GM12864 (cell line): ENCODE measurements at regions not wholly inside any gene's neighbourhood (a gene's known extent, or its start where the extent isn't known, plus 50 kb on each side); places are given as distances from the start of the nearest gene placed in this dataset.
"Not testable (repeated sequence)": the region's sequence is repeated elsewhere in the genome, so short reads cannot be mapped to it uniquely, and the experiment has no call there.

ENCODE experiments used
- DNase-seq: peaks from one replicate; pipeline ENCODE4 v3.0.0-alpha.2; 2011; ENCODE audit warnings: low read depth
- H3K4me3 ChIP-seq: 2 replicates; pipeline ENCODE4 v1.5.1; 2011; ENCODE audit warnings: mild to moderate bottlenecking, low read depth, low read length, control low read depth
- TF ChIP-seq, protein P1 (sequence below): IDR thresholded peaks from 2 replicates; pipeline ENCODE4 v1.5.1; 2011; ENCODE audit warnings: low read depth, mild to moderate bottlenecking, moderate library complexity, low read length, control low read depth, inconsistent platforms; ENCODE audit errors: missing control alignments

DNA sequence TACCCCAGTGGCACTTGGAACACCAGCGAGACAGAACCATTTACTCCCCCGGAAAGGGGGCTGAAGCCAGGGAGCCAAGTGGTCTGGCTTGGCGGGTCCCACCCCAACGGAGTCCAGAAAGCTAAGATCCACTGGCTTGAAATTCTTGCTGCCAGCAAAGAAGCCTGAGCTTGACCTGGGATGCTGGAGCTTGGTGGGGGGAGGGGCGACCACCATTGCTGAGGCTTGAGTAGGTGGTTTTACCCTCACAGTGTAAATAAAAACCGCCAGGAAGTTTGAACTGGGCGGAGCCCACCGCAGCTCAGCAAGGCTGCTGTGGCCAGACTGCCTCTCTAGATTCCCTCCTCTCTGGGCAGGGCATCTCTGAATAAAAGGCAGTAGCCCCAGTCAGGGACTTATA is 62.8 kb downstream of the RPS24 start:
- DNase-seq, H3K4me3 ChIP-seq: not testable (repeated sequence)

DNA sequence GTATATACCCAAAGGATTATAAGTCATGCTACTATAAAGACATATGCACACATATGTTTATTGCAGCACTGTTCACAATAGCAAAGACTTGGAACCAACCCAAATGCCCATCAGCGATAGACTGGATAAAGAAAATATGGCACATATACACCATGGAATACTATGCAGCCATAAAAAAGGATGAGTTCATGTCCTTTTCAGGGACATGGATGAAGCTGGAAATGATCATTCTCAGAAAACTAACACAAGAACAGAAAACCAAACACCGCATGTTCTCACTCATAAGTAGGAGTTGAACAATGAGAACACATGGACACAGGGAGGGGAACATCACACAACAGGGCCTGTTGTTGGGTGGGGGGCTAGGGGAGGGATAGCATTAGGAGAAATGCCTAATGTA is 68.9 kb downstream of the RPS24 start:
- DNase-seq, H3K4me3 ChIP-seq: not testable (repeated sequence)

DNA sequence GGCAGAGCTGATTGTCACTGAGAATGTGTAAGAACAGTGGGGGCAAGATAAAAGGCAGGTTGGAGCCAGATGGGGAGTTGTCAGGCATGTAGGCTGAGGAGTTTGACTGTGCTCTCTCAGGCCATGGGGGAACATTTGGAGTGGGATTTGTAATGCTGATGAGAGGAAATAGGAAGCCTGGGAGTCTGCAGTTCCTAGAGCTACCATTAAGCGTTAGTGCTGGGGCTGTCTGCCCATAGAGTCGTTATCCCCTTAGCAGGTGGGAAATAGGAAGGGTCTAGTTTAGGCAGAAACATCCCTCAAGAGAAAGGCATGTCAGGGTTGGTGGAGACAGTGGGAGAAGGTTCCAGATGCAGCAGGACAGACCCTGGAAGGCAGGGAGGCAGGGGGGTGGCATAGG is 75.5 kb downstream of the RPS24 start:
- no peak for DNase-seq
- H3K4me3 ChIP-seq, result no peak overlapping the region
- TF ChIP-seq, protein P1, sequence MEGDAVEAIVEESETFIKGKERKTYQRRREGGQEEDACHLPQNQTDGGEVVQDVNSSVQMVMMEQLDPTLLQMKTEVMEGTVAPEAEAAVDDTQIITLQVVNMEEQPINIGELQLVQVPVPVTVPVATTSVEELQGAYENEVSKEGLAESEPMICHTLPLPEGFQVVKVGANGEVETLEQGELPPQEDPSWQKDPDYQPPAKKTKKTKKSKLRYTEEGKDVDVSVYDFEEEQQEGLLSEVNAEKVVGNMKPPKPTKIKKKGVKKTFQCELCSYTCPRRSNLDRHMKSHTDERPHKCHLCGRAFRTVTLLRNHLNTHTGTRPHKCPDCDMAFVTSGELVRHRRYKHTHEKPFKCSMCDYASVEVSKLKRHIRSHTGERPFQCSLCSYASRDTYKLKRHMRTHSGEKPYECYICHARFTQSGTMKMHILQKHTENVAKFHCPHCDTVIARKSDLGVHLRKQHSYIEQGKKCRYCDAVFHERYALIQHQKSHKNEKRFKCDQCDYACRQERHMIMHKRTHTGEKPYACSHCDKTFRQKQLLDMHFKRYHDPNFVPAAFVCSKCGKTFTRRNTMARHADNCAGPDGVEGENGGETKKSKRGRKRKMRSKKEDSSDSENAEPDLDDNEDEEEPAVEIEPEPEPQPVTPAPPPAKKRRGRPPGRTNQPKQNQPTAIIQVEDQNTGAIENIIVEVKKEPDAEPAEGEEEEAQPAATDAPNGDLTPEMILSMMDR, result no peak

DNA sequence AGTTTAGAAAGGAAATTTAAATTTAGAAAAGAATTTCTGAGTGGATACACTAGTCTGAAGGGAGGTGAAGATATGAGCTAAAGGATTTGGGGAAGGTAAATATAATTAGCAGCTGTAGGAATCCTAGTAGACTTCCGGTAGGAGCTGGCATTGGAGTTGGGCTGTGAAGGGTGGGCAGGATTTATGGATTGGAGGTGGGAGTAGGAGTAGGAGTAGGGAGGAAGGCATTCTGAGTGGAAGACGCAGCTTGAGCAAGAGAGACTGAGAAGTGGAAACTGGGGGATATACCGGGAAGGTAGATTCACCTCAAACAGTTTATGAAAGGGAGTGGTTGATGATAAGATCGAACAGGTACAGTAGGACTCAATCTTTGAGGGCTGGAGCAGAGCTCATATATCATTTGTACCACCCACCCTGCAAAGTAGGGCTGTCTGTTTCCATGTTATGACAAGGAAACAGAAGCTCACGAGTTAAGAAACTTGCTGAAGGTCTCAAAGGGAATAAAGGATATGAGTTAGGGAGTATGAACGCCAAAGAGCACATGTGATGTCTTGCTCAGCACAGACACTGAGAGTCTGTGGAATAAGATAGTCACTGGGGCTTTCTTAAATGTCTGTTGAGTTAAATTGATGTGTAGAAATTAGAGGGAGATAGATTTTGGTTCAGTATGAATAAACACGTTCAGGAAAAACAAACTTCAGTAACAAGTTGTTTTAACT is 81.6 kb downstream of the RPS24 start:
- TF ChIP-seq, protein P1, result no peak

DNA sequence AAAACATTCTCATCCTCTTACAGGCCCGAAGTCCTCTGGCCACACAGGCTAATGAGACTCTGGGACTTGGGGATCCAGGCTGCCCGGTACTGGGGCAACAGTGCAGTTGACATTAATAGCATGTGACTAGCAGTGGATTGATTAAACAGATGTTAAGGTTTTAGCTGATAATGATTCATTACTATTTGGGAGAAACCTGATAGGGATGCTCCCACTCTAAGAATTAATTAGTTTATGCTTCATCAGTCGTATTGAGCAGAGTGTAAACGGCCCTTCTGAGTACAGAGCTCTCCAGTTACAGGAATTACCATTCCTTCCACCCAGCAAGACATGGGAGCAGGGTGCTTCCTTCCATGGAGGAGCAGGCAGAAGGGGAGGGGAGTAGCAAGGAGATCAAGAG is 82.7 kb downstream of the RPS24 start:
- no peak overlapping the region for H3K4me3 ChIP-seq
- no peak for DNase-seq
- TF ChIP-seq, protein P1, result no peak

More for the DNA sequence above, 81.6 kb downstream of the RPS24 start:
- DNase-seq, result no peak
- H3K4me3 ChIP-seq, result no peak overlapping the region

DNA sequence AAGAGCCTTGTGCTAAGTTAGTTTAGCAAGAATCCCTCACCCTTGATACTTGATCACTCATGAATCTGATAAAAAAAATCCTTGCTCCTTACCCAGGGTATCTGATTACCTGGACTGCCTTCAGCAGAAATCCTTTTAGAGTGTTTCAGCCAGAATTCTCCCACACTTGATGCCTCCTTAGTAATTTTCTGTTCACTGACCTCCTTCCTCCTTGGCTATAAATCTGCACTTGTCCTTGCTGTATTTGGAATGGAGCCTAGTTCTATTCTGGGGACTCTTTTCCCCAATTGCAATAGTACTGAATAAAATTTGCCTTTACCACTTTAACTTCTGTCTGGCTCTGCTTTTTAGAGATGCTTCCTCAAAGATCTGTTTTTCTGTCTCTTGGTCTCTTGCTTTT is 84.9 kb downstream of the RPS24 start:
- DNase-seq, result no peak
- no peak overlapping the region for H3K4me3 ChIP-seq
- TF ChIP-seq, protein P1, result no peak

DNA sequence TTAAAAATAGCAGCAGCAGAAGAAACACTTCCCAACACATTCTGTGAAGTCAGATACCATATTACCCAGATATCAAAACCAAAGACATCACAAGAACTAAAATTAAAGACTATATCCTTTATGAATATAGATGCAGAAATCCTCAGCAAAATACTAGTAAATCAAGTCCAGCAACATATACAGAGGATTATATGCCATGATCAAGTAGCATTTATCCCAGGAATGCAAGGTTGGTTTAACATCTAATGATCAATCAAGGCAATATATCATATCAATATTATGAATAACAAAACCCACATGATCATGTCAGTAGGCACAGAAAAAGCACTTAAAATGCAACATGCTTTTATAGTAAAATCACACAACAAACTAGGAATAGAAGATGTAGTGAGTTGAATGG is 88.1 kb downstream of the RPS24 start:
- DNase-seq, result no peak
- H3K4me3 ChIP-seq, result no peak overlapping the region
- TF ChIP-seq, protein P1, result no peak

DNA sequence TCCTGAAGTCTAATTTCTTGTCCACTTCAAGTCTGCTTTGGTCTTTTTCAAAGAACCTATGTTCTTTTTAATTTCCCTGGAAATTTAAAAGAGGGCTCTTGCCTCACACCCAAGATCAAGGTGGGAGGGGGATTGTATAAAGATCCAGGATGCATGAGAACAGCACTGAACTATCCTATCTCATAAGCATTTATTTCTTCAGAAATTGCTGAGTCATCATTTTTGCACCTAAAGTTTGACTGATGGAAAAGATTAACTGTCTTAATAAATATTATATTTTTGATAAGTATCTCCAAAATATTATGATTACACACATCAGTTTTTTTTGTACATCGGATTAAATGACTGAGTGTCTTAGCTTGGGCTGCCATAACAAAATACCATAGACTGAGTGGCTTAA is 90.5 kb downstream of the RPS24 start:
- TF ChIP-seq, protein P1, result no peak
- DNase-seq, result no peak
- H3K4me3 ChIP-seq, result no peak overlapping the region
